ENCODE measurements at regions not wholly inside any gene's neighbourhood (a gene's known extent, or its start where the extent isn't known, plus 50 kb on each side); places are given as distances from the start of the nearest gene placed in this dataset.

GRCh38 chr14:83347874-83348273 lies 1814.2 kb upstream of the SEL1L start:
- DNase-seq, result no peak

GRCh38 chr14:83355609-83356008 lies 1822.0 kb upstream of the SEL1L start:
- no peak for DNase-seq

GRCh38 chr14:83356080-83356479 lies 1822.4 kb upstream of the SEL1L start:
- DNase-seq, result no peak

- no peak for DNase-seq
Observed at GRCh38 chr14:83372271-83372670, 1838.6 kb upstream of the SEL1L start.

GRCh38 chr14:83379436-83379835 lies 1845.8 kb upstream of the SEL1L start:
- DNase-seq, result no peak

- DNase-seq, result no peak
Observed at GRCh38 chr14:83384253-83384652, 1850.6 kb upstream of the SEL1L start.

- no peak for DNase-seq
Observed at GRCh38 chr14:83395321-83395720, 1861.7 kb upstream of the SEL1L start.

GRCh38 chr14:83416476-83416875 lies 1882.8 kb upstream of the SEL1L start:
- DNase-seq, result no peak

GRCh38 chr14:83419420-83419819 lies 1885.8 kb upstream of the SEL1L start:
- DNase-seq, result peak; percentile 89

- no peak for DNase-seq
Observed at GRCh38 chr14:83421711-83422110, 1888.1 kb upstream of the SEL1L start.

GRCh38 chr14:83425138-83425537 lies 1891.5 kb upstream of the SEL1L start:
- DNase-seq, result no peak

- DNase-seq, result no peak
Observed at GRCh38 chr14:83425706-83426105, 1892.1 kb upstream of the SEL1L start.

GRCh38 chr14:83433618-83434017 lies 1900.0 kb upstream of the SEL1L start:
- no peak for DNase-seq

- no peak for DNase-seq
Observed at GRCh38 chr14:83441801-83442200, 1908.1 kb upstream of the SEL1L start.

- DNase-seq, result no peak
Observed at GRCh38 chr14:83455561-83455960, 1921.9 kb upstream of the SEL1L start.

- no peak for DNase-seq
Observed at GRCh38 chr14:83461521-83461920, 1927.9 kb upstream of the SEL1L start.

- no peak for DNase-seq
Observed at GRCh38 chr14:83462759-83463158, 1929.1 kb upstream of the SEL1L start.

- DNase-seq, result peak; percentile 58
Observed at GRCh38 chr14:83463500-83464098, 1929.9 kb upstream of the SEL1L start.

GRCh38 chr14:83467811-83468210 lies 1934.2 kb upstream of the SEL1L start:
- DNase-seq, result no peak

- no peak for DNase-seq
Observed at GRCh38 chr14:83470466-83470865, 1936.8 kb upstream of the SEL1L start.

GRCh38 chr14:83470959-83471695 lies 1937.5 kb upstream of the SEL1L start:
- no peak for DNase-seq

- DNase-seq, result no peak
Observed at GRCh38 chr14:83473416-83474235, 1940.0 kb upstream of the SEL1L start.

GRCh38 chr14:83478741-83479140 lies 1945.1 kb upstream of the SEL1L start:
- no peak for DNase-seq

- DNase-seq, result no peak
Observed at GRCh38 chr14:83483063-83483462, 1949.4 kb upstream of the SEL1L start.

Measured in NCI-H345 (cell line).